ENCODE measurements at regions not wholly inside any gene's neighbourhood (a gene's known extent, or its start where the extent isn't known, plus 50 kb on each side); places are given as distances from the start of the nearest gene placed in this dataset.
"Not testable (repeated sequence)": the region's sequence is repeated elsewhere in the genome, so short reads cannot be mapped to it uniquely, and the experiment has no call there.

DNA sequence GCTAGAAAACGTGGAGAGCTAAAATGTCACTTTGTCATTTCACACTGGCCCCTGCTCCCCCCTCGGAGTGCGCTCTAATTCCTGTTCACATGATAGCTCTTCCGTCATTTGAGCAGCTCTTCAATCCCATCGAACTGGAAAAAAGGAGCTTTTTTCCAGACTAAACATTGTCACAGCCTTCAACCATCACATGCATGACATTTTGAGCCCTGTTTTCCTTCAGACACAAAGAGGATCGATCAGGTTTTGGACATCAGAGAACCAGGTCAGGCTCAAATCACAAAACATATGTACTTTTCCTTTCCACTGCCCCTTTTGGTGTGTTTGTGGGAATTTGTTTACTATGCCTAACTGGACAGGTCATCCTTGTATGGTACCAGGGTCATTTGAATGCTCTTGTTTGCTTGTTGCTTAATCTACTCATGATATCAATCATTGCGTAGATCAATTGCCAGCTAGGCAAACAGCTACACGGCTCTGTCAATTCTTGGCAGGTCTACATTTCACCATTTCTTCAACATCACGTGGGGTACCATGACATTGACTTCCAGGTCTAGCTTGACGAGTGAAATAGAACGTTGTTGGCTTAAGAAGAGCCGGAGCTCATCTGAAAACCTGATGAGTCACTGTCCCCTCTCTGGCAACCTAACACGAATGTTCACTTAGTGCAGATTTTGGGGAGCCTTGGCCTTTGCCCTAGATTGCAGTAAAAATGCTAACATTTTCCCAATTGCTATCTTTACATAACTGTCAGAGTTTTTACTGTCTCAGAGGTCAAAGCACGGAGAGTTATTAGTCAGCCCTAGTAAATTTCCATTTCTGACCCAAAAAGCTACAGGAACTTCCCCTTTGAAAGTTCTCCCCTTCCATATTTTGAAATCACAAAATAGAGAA is 87.3 kb downstream of the LYZL2 start:
- no peak for ATAC-seq

DNA sequence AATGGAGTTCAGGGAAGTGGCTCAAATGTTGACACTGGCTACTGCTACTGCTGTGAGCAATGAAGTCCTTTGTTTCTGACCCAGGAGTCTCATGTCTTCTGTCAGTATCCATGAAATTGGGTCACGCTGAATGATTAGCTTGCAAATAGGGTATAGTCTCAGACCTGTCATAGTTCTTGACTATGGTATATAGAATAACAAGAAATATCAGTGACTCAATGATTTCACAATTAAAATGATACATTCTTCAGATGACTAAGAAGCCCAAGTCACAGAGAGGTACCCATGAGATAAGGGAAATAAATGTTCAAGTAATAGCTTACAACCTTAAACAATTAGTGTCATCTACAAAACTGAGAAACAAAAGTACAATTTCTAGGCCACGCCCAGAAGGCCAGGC is 89.3 kb downstream of the LYZL2 start:
- Mint-ChIP-seq H3K4me3 (no peak overlapping the region), H3K9me3 (no peaks in the 10 kb centered on the region), H3K36me3 (ENCODE audit: insufficient read depth) (peaks cover 2% of the 10 kb centered on the region), H3K4me1 (ENCODE audit: low read depth) (peaks cover 3% of the 10 kb centered on the region), H3K27me3 (ENCODE audit: low read depth) (no peaks in the 10 kb centered on the region)
- ATAC-seq, result peak; percentile 53 to 94
- no peak for DNase-seq

More for the DNA sequence above, 87.3 kb downstream of the LYZL2 start:
- peaks cover 2% of the 10 kb centered on the region for H3K36me3 Mint-ChIP-seq (ENCODE audit: insufficient read depth)
- no peak overlapping the region for H3K4me3 Mint-ChIP-seq
- peaks cover 3% of the 10 kb centered on the region for H3K4me1 Mint-ChIP-seq (ENCODE audit: low read depth)
- DNase-seq, result no peak
- no peaks in the 10 kb centered on the region for H3K27me3 Mint-ChIP-seq (ENCODE audit: low read depth)
- H3K9me3 Mint-ChIP-seq, result no peaks in the 10 kb centered on the region

DNA sequence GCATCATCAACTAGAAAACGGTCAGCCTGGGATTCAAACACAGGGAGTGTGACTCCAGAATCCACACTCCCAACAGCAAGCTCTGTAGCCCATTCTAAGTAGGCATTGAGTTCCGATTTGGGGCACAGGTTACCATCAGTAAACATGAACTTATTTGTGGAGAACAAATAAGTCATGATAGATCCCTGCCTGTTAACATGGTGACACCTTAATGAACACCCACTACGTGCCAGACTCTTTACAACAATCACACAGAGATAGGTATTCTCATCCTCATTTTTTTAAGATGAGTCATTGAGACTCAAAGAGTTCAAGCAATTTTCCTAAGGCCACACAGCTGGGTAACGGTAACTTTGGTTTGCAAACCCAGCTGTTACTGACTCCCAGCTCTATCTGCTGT is 91.5 kb downstream of the LYZL2 start:
- Mint-ChIP-seq H3K4me1 (ENCODE audit: low read depth) (peaks cover 8% of the 10 kb centered on the region), H3K4me3 (no peak overlapping the region), H3K27me3 (ENCODE audit: low read depth) (no peaks in the 10 kb centered on the region), H3K9me3 (no peaks in the 10 kb centered on the region), H3K36me3 (ENCODE audit: insufficient read depth) (peaks cover 2% of the 10 kb centered on the region)
- DNase-seq, result no peak
- ATAC-seq, result no peak

DNA sequence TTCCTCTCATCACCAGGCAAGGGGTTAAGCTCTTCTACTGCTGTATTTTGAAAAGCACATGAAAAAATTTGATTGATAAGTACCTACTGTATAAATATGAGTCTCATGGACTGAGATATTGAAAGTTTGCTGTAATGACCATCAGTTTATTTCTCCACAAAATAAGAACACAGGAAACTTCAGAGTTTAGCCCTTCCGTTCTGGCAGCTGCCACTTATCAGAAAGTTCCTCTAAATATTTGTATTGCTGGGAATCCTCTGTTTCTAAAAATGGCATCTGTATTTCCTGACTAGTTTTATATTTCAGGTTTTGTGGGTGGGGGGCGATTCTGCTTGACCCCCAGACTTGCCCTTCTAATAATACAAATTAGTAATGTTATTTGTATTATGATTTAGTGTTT is 92.0 kb downstream of the LYZL2 start:
- H3K4me3 Mint-ChIP-seq, result no peak overlapping the region
- H3K27me3 Mint-ChIP-seq (ENCODE audit: low read depth), result no peaks in the 10 kb centered on the region
- no peaks in the 10 kb centered on the region for H3K9me3 Mint-ChIP-seq
- peaks cover 2% of the 10 kb centered on the region for H3K36me3 Mint-ChIP-seq (ENCODE audit: insufficient read depth)
- DNase-seq (no peak), ATAC-seq (no peak)
- peaks cover 9% of the 10 kb centered on the region for H3K4me1 Mint-ChIP-seq (ENCODE audit: low read depth)

DNA sequence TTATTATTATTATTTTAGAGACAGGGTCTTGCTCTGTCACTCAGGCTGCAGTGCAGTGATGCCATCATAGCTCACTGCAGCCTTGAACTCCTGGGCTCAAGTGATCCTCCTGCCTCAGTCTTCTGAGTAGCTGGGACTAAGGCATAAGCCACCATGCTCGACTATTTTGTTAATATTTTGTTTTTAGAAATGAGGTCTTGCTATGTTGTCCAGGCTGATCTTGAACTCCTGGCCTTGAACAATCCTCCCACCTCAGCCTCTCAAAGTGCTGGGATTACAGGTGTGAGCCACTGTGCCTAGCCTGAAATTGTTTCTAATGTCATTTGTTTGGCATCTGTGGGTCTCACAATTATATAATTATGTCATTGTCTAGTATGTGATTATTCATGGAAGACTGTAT is 92.4 kb downstream of the LYZL2 start:
- H3K9me3 Mint-ChIP-seq; H3K36me3 Mint-ChIP-seq (ENCODE audit: insufficient read depth); H3K4me3 Mint-ChIP-seq; H3K27me3 Mint-ChIP-seq (ENCODE audit: low read depth); DNase-seq; ATAC-seq: not testable (repeated sequence)
- H3K4me1 Mint-ChIP-seq (ENCODE audit: low read depth), result peaks cover 13% of the 10 kb centered on the region

DNA sequence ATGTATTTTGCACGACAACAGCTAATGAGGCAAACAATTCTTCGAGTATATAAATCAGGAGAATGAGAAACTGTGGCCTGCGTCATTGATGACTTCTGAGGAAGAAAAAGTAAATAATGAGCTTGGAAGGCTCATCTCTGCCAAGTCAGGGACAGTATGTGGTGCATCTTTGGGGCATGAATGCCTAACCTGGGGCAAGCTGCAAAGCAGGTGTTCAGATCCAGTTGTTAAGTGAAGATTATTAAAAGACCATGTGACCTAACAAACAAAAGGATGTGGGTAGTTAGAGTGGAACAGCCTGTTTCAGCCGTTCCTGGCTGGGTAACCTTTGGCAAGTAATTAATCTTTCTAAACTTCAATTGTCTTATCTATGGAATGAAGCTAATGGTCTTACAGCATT is 93.0 kb downstream of the LYZL2 start:
- Mint-ChIP-seq H3K27me3 (ENCODE audit: low read depth) (no peaks in the 10 kb centered on the region), H3K36me3 (ENCODE audit: insufficient read depth) (no peaks in the 10 kb centered on the region), H3K4me3 (no peak overlapping the region), H3K9me3 (no peaks in the 10 kb centered on the region), H3K4me1 (ENCODE audit: low read depth) (peaks cover 17% of the 10 kb centered on the region)
- ATAC-seq (no peak), DNase-seq (no peak)

DNA sequence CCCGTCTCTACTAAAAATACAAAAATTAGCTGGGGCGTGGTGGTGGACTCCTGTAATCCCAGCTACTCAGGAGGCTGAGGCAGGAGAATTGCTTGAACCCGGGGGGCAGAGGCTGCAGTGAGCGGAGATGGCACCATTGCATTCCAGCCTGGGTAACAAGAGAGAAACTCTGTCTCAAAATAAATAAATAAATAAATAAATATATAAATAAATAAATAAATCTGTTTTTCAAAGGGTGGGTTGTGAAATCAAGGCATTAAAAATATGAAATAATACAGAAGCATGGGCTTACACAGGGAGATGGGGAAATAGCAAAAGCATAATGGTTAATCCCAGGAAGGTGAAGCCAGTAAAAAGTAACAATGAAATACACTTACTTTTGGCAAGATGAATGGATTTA is 93.9 kb downstream of the LYZL2 start:
- Mint-ChIP-seq H3K4me1 (ENCODE audit: low read depth) (peaks cover 17% of the 10 kb centered on the region), H3K9me3 (no peaks in the 10 kb centered on the region), H3K27me3 (ENCODE audit: low read depth) (no peaks in the 10 kb centered on the region), H3K4me3 (no peak overlapping the region), H3K36me3 (ENCODE audit: insufficient read depth) (no peaks in the 10 kb centered on the region)
- ATAC-seq (no peak), DNase-seq (no peak)

DNA sequence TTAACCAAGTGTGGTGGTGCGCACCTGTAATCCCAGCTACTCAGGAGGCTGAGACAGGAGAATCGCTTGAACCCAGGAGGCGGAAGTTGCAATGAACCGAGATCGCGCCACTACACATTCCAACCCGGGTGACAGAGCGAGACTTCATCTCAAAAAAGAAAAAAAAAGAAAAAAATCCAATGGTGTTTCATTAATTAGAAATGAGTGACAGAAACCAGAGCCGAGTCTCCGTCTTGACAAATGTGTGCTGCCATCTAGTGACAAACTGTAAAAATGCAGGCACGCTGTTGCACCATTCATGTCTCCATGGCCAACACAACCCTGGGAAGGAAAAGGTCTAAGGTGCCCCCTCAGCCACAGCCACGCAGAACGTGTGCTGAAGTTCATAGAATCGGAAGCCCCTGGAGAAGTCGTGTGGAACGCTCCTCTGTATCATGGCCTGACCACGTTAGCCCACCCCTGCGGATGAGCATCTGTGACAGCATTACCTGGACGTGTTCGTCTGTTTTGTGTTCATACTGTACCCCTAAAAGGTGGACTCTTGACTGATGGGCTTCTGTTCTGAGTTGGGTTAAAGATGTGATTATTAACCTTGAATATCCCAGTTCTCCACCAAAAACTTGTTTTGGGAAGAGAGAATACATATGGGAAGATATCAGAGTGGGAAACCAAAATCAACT is 94.9 kb downstream of the LYZL2 start:
- Mint-ChIP-seq H3K27me3 (ENCODE audit: low read depth) (no peaks in the 10 kb centered on the region), H3K4me3 (no peak overlapping the region), H3K36me3 (ENCODE audit: insufficient read depth) (no peaks in the 10 kb centered on the region), H3K9me3 (no peaks in the 10 kb centered on the region), H3K4me1 (ENCODE audit: low read depth) (peaks cover 26% of the 10 kb centered on the region)
- DNase-seq, result peak; percentile 67
- ATAC-seq, result peak; percentile 62

DNA sequence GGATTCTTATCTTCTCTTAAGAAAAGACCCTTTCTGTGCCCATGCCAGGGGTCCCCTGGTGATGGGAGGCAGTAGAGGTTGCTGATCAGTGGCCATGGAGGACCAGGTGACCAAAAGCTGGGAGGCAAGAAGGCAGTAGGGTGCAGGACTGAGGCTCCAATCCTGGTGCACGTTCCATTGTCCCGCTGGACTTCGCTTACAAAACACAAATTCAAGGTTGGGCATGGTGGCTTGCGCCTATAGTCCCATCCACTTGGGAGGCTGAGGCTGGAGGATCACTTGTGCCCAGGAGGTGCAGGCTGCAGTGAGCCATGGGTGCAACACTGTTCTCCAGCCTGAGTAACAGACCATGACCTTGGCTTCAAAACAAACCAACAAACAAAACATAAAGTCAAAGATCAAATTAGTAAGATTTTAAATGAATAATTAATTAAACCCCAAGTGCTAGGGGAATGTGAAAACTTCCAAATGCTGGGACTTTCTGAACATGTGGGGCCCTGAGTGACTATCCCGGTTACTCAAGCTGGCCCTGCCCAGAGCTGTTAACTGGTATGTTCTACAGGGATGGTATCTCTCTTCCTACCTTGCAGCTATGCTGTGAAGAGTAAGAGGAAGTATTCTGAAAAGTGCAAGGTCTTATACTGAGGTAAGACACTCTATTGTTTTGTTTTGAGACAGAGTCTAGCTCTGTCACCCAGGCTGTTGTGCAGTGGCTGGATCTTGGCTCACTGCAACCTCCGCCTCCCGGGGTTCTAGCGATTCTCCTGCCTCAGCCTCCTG is 97.6 kb downstream of the LYZL2 start:
- peaks cover 50% of the 10 kb centered on the region for H3K4me1 Mint-ChIP-seq (ENCODE audit: low read depth)
- ATAC-seq (no peak), DNase-seq (no peak)
- no peak overlapping the region for H3K4me3 Mint-ChIP-seq
- no peaks in the 10 kb centered on the region for H3K36me3 Mint-ChIP-seq (ENCODE audit: insufficient read depth)
- H3K9me3 Mint-ChIP-seq, result no peaks in the 10 kb centered on the region
- H3K27me3 Mint-ChIP-seq (ENCODE audit: low read depth), result no peaks in the 10 kb centered on the region

DNA sequence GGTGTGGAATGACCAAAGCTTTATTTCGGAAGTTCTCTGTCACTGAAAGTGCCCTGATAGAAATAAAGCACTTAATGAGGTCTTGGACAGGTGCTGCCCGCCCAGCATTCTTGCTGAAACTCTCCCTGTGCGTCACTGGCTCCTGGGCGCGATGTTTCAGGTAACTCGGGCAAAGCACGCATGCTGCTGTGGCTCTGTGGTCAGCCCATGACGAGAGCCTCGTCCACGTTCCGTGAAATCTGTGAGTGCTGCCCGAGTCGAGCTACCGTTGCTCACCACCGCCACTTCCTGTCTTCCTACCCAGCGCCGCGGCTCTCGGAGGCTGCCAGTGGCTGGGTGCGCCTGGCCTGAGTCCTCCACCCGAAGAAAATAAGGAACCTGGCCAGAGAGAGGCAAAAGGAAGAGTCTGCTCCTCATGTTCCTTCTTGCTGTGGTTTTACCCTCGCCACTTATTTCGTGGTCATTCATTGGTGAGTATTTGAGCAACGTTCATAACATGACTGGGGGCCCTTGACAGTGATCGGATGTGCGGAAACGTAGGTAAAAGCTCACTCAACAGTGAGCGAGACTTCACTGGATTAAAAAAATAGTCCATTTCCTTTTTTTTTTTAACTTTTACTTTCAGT is 95.5 kb downstream of the MAP3K8 start:
- no peaks in the 10 kb centered on the region for H3K36me3 Mint-ChIP-seq (ENCODE audit: insufficient read depth)
- no peaks in the 10 kb centered on the region for H3K9me3 Mint-ChIP-seq
- peak; percentile 81 to 90 for ATAC-seq
- H3K27me3 Mint-ChIP-seq (ENCODE audit: low read depth), result no peaks in the 10 kb centered on the region
- peak overlapping the region; percentile 83 for H3K4me3 Mint-ChIP-seq
- DNase-seq, result peak; percentile 60
- H3K4me1 Mint-ChIP-seq (ENCODE audit: low read depth), result peaks cover 68% of the 10 kb centered on the region

DNA sequence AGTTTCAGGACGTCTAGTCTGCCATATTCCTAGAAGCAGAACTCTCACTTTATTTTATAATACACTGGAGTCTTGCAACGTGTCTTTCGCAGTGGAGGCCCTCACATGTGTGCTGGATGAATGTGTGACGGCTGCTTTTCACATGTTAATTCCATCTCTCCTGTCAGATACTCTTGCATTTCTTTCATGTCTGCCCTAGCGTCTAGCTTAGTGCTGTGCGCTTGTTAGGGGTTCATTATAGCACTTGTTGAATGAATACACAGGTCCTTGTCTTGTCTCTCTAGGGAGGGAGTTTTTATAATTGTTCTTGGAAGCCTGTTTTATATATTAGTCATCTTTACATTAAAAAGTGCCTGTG is 94.4 kb downstream of the MAP3K8 start:
- Mint-ChIP-seq H3K4me3 (peak overlapping the region; percentile 9), H3K36me3 (ENCODE audit: insufficient read depth) (no peaks in the 10 kb centered on the region), H3K4me1 (ENCODE audit: low read depth) (peaks cover 66% of the 10 kb centered on the region), H3K9me3 (no peaks in the 10 kb centered on the region), H3K27me3 (ENCODE audit: low read depth) (no peaks in the 10 kb centered on the region)
- no peak for ATAC-seq
- no peak for DNase-seq

DNA sequence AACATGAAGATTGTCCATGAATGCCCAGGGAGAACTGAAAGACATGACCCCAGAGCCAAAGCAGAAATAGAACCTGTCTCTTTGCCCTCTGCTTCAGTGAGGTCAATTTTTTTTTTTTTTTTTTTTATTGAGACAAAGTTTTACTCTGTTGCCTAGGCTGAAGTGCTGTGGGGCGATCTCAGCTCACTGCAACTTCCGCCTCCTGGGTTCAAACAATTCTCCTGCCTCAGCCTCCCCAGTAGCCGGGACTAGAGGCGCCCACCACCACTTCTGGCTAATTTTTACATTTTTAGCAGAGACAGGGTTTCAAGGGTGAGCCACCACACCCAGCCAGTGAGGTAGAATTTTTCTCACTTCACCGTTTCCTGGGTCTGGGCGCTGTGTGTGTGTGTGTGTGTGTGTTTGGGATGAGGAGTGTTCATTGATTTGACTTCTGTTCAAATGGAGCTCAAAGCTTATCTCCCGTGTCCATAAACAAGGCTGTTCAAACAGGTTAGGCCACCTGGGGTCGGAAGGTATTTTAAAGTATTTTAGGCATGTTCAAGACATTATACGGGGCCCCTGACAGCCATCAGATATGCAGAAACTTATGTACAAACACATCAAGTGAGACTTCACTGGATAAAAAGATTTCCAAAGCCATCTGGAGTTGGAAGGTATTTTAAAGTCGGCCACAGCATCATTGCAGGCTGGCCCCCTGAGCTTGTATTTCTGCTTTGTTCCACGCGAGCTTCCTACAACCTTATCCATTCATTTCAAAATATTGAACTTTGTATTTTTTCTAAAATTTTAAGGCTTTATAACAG is 93.8 kb downstream of the MAP3K8 start:
- H3K27me3 Mint-ChIP-seq (ENCODE audit: low read depth), result peaks cover 1% of the 10 kb centered on the region
- H3K9me3 Mint-ChIP-seq, result no peaks in the 10 kb centered on the region
- peak overlapping the region; percentile 9 for H3K4me3 Mint-ChIP-seq
- H3K4me1 Mint-ChIP-seq (ENCODE audit: low read depth), result peaks cover 69% of the 10 kb centered on the region
- DNase-seq, result no peak
- H3K36me3 Mint-ChIP-seq (ENCODE audit: insufficient read depth), result no peaks in the 10 kb centered on the region
- no peak for ATAC-seq

DNA sequence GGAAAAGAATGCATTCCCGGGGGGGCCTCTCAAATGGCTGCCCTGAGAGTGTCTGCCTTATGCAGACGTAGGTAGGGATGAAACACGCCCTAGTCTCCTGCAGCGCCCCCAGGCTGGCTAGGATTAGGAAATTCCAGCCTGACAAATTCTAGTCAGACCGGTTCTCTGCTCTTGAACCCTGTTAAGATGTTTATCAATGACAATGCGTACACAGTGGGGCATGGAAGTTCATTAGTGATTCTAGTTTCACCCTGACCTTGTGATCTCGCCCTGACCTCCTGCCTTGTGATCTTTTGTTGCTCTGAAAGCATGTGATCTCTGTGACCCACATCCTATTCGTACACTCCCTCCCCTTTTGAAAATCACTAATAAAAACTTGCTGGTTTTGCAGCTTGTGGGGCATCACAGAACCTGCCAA is 88.7 kb downstream of the MAP3K8 start:
- H3K36me3 Mint-ChIP-seq (ENCODE audit: insufficient read depth); ATAC-seq; H3K9me3 Mint-ChIP-seq; DNase-seq; H3K4me3 Mint-ChIP-seq; H3K27me3 Mint-ChIP-seq (ENCODE audit: low read depth): not testable (repeated sequence)
- peaks cover 35% of the 10 kb centered on the region for H3K4me1 Mint-ChIP-seq (ENCODE audit: low read depth)

Measured in activated T-cell treated with anti-CD3 and anti-CD28 coated beads, Interleukin-2, amount 50 U/mL, for 4 hours (primary cell).